ENCODE measurements at regions not wholly inside any gene's neighbourhood (a gene's known extent, or its start where the extent isn't known, plus 50 kb on each side); places are given as distances from the start of the nearest gene placed in this dataset.

- TF ChIP-seq TAF1 (IDR thresholded peaks at IDR 0.05; ENCODE audit: borderline replicate concordance, insufficient read depth, low read length): no peak
- no peak for TF ChIP-seq POLR2AphosphoS5 (IDR thresholded peaks at IDR 0.05; ENCODE audit: low read depth, low read length)
- TF ChIP-seq FOXP2 (optimal IDR thresholded peaks at IDR 0.05; ENCODE audit: borderline replicate concordance, extremely low read depth, extremely low read length, insufficient read depth): no peak
These were observed 58.7 kb upstream of the AUTS2 start for GRCh38 chr7:69539531-69539930.

Data from PFSK-1 (cell line).